NB4 (cell line): ENCODE measurements at regions not wholly inside any gene's neighbourhood (a gene's known extent, or its start where the extent isn't known, plus 50 kb on each side); places are given as distances from the start of the nearest gene placed in this dataset.

Experiments used
- POLR2A ChIP-seq: IDR thresholded peaks from 2 replicates; pipeline ENCODE4 v1.6.1; 2011; ENCODE audit warnings: mild to moderate bottlenecking; ENCODE audit not compliant: insufficient read length; ENCODE audit errors: extremely low read depth
- TF ChIP-seq, protein P1 (sequence below): IDR thresholded peaks from one replicate; pipeline ENCODE4 v1.5.1; 2012; ENCODE audit warnings: low read depth, low read length

DNA sequence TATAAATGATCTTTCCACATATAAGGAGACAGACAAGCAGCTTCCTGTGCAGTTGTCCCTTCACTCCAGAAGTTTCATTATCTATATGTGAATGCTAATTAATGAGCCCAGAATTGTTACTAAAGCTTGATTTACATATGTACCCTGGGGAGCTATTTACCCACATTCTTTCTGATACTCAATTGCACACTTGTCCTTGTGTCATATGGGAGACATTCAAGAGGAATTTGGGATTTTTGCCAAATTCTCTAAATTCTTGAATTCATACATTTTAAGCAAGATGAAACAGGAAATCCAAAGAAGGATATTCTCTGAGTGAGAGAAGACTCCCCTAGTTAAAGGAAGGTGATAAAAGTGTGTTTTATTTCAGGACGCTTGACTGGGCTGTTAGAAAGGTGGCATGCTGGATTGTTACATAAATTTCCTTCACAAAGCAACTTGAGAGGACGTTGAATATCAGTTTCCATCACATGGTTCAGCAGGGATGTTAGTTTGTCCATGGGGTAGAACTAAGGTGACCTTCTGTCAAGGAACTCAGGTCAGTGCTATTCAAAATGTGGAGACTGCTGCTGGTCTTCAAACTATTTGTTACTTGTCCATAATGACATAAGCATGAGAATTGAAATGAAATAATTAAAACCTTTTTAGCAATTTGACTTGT lies 368.2 kb downstream of the IRS1 start:
- TF ChIP-seq, protein P1, sequence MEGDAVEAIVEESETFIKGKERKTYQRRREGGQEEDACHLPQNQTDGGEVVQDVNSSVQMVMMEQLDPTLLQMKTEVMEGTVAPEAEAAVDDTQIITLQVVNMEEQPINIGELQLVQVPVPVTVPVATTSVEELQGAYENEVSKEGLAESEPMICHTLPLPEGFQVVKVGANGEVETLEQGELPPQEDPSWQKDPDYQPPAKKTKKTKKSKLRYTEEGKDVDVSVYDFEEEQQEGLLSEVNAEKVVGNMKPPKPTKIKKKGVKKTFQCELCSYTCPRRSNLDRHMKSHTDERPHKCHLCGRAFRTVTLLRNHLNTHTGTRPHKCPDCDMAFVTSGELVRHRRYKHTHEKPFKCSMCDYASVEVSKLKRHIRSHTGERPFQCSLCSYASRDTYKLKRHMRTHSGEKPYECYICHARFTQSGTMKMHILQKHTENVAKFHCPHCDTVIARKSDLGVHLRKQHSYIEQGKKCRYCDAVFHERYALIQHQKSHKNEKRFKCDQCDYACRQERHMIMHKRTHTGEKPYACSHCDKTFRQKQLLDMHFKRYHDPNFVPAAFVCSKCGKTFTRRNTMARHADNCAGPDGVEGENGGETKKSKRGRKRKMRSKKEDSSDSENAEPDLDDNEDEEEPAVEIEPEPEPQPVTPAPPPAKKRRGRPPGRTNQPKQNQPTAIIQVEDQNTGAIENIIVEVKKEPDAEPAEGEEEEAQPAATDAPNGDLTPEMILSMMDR = no peak
- no peak for TF ChIP-seq POLR2A
